GM12892 (cell line): ENCODE measurements at regions not wholly inside any gene's neighbourhood (a gene's known extent, or its start where the extent isn't known, plus 50 kb on each side); places are given as distances from the start of the nearest gene placed in this dataset.

Experiments
- POLR2A ChIP-seq: IDR thresholded peaks from 2 replicates; pipeline ENCODE4 v1.6.1; 2011; ENCODE audit warnings: low read depth, low read length, control low read depth
- POLR2AphosphoS5 ChIP-seq: IDR thresholded peaks from 2 replicates; pipeline ENCODE4 v1.6.1; 2011; ENCODE audit warnings: low read depth, low read length, control low read depth
- TAF1 ChIP-seq: IDR thresholded peaks from 2 replicates; pipeline ENCODE4 v1.6.1; 2011; ENCODE audit warnings: low read depth, mild to moderate bottlenecking, control low read depth, low read length, borderline replicate concordance

- TF ChIP-seq POLR2AphosphoS5: no peak
- TF ChIP-seq POLR2A: no peak
- TF ChIP-seq TAF1: no peak
These were observed 122.4 kb downstream of the LRRC70 start for GRCh38 chr5:62701036-62701435.
